GM19043 (cell line): ENCODE measurements at regions not wholly inside any gene's neighbourhood (a gene's known extent, or its start where the extent isn't known, plus 50 kb on each side); places are given as distances from the start of the nearest gene placed in this dataset.

Experiments
- ATAC-seq: cut with Tn5 transposase; IDR thresholded peaks from one replicate; pipeline ENCODE4 v1.9.1; 2021; ENCODE audit warnings: low read depth; ENCODE audit not compliant: unreplicated experiment

DNA sequence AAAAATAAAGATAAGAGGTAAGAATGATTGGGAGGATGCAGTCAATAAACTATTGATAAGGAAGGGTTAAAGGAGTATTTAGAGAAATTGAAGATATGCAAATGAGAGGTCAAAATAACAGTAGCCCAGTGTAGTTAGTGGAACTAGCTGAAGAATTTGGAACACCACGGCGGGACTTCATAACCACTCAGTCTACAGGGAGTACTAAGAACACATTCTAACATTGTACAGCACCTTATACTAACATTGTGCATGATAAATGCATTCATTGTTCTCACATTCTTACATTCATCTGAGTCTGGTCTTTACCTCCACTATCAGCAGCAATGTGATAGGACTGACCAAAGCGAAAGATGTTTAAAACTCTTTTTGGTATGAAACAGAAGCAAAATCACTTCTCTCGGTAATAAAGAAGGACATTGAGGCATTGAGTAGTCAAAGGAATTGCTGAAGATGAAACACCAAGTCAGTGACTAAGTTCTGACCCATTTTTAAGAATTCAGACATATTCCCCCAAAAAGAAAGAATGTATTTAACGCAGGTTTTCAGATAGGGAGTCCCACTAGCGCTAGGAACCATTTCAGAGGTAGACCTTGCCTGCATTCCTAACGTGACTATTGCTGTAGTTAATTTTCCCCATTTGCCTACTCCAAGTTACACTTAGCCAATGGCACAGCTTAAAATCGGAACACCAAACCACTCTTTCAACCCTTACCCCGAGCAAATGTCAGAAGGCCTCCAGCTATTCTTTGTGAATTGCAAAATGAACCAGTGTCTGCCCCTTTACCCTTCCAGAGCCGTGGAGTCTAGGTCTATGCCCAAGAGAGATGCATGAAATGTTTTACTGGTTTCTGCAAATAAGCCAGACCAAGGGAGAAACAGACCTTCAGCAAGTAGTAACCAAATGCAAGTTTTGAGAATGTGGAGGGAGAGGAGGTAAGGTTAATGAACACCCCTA, 108.8 kb upstream of the IRF2BP2 start:
- no peak for ATAC-seq

DNA sequence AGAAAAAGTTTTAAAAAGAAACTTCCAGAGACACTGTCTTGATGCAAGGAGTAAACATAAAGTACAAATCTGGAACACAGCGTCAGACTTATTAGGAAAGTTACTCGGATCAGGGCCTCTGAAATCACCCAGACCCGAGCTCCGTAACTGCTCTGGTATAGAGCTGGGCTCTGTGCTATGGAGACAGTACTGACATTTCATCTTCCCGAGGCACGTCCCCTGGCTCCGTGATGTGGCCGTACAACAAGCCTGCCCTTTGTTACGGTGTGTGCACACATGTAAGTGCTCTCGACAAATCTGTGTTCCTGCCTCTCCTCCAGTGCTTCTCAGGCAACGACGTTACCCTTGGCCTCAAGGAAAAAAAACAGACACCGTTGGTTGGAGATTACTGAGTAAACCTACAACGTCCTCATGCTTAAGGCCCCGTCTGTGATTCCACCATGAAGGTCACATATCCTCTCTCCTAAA, 107.0 kb upstream of the IRF2BP2 start:
- ATAC-seq = no peak

DNA sequence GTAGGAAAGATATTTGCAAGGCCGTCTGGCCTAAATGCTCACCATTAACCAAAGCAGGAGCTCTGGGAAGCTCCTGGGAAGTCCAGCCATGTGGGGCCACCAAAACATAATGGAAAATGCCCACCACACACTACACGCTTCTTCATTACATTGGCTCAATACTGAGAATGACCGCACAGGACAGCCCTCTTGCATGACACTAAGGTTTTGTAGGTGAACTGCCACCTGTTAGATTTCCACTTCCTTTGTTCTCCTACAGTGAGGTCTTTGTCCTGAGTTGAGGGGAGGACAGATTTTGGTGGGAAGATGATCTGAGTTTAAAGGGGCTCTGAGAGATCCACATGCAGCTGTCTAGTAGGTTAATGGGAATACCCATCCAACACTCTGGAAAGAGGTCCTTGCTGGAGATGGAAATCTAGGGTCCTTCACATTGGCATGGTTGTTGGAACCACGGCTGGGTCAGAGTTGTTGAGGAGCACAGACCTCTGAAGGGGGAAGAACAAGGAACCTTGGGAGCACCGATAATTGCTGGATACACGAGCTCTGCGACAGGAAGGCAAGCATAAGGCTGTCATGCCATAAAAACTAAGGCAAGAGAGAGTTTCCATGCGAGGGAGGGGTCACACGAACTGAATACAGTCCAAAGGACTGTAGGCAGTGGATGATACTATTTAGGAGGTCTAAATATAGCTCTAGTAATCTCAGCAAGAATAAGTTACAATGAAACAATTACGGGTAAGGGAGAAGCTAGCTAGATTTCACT, 105.5 kb upstream of the IRF2BP2 start:
- ATAC-seq = no peak

DNA sequence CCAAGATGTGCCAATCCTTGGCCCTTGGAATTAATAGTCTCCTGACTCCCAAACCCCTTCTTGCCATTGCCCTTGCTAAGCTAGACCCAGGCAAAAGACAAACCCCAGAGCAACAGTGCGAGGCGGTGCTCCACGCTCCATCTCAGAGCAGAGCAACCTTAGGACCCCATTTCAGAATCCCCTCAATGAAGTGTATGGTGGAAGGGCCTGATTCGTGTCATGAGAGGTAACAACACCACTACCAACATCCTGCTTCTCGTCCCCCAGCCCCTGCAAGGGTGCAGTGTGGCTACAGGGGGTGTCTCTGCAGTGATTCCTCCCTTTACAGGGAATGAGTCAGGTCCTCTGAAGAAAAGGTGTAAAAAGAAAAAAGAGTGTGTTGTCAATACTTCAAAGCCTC, 103.9 kb upstream of the IRF2BP2 start:
- ATAC-seq = no peak

DNA sequence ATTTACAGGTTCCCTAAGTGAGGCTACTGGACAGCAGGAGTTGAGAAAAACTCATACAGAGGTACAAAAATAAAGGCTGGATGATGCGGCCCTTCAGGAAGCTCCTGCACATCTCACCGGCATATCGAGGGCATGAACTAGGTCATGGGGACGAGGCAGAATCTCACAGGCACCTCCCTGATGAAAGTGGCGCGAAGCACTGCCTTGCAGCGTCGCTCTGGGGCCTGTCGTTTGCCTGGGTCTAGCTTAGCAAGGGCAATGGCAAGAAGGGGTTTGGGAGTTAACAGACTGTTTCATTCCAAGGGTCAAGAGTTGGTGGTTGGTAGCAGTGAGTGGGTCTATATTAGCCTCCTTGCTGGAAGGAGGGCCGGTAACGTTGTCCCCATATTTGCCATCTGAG, 103.5 kb upstream of the IRF2BP2 start:
- no peak for ATAC-seq

DNA sequence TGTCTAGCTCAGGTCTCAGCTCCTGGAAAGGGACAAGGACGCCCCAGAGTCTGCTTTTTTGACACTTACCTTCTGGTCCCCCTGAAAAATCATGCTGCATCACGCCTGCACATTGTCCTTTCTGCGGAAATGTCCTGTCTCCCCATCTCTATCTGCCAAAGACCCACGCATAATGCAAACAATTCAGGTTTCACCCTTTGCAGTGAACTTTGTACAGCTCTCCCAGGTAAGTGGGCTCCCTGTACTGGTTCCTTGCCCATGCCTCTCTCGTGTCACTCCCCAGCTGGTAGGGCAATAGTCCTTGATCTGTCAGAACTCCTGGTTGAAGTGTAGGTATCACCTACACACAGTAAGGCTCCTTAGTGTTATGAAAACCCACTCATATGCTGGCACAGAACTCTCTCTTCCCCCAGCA, 102.9 kb upstream of the IRF2BP2 start:
- no peak for ATAC-seq

DNA sequence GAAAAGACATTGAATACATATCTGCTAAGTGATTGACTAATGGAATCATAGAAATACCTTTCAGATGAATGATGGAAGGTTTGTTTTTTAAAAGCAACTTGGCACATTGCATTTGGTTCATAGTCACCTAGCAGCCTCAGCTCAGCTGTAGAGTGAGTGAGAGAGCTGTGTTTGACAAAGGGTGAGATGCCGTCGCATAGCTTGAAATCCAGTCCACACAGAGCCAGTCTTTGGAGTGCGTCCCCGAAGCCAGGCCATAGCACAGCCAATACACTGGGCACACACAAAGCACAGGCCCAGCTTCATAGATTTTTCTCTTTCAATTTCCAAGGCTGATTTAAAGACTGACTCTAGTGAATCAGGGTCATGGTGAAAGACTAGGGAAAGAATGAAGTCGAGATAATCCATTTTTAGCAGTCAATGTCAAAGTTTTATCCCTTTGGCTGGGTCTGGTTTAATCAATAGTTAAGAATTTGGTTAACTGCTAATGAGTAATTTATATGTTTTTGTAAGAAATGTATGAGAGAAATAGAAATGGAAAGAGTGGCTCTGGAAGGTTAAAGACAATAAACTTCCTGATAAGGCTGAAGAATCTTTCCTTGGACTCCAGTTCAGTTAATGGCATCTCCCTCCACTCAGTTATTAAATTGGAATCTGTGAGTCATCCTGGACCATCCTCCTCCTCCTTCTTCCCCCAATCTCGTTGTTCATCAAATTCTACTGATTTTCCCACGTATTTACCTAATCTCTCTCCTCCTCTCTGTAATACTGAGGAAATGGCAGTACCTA, 101.2 kb upstream of the IRF2BP2 start:
- no peak for ATAC-seq

DNA sequence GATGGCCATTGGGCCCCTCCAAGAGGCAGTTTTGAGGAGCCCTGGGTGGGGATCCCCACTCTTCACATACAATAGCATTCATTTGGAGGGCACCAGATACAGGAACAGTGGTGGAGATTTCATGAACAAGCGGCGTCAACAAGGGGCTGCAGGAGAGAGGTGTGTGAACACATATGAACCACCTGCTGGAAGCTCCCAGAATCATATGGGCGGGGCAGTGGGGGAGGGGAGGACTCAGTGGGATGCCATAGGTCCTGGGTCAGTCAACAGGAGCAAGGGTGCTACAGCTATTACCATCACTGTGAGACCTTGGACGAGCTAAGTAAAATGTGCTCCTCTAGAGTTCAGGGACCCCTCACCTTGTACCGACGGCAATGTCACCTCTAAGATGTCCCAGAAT, 100.4 kb upstream of the IRF2BP2 start:
- ATAC-seq = no peak

DNA sequence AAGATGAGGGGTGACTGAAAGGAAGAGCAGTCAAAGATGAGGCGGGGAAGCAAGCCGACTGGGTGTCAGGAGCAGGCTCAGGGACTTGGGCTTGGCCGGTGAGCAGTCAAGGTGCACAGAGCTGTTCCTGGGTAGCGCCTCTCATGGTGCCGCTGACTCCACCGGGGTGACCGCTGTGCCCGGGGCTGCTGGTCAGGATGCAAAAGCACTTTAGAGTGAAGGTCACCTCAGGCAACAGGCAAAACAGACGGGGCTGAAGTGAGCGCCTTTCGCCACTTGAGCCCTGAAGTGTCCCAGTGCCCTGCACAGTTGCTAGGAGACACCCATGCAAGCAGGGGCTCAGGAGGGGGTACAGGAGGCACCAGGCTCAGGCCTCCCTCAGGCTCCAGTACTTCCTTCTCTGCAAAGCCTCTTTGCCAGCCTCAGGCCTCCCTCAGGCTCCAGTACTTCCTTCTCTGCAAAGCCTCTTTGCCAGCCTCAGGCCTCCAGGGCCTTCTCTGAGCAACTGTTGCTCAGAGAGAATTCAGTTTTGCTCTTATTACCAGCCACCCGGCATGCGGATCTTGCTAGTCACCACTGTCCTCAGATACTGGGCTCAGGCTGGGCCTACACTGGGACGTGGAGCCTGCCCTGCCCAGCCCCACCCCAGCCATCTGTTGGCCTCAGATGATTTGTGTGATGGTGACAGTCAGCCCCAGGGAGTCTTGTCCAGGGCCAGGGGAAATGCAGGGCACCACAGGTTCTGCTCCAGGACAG, 99.7 kb upstream of the IRF2BP2 start:
- no peak for ATAC-seq

DNA sequence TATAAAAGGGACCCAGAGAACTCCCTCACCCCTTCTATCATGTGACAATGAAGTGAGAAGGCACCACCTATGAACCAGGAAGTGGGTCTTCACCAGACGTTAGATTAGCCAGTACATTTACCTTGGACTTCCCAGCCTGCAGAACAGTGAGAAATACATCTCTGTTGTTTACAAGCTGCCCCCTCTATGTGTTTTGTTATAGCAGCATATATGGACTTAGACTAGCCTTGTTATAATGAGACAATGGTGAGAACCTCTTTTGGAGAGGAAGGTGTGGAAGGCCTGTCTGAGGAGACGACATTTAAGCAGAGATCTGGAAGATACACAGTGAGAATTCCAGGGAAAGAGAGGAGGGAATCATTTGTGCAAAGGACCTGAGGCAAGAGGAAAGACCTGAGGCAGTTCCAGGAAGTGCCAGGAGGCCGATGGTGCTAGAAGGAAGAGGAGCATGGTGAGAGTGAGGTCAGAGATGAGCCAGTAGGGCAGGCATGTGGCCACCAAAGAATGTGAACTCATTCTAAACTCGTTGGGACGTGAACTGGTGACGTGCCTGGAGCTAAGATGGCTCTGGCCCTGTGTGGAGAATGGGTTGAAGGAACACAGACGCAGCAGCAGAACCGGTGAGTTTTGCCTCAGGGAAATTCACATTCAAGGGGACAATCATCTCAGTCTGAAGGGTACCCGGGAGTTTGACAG, 98.9 kb upstream of the IRF2BP2 start:
- no peak for ATAC-seq

DNA sequence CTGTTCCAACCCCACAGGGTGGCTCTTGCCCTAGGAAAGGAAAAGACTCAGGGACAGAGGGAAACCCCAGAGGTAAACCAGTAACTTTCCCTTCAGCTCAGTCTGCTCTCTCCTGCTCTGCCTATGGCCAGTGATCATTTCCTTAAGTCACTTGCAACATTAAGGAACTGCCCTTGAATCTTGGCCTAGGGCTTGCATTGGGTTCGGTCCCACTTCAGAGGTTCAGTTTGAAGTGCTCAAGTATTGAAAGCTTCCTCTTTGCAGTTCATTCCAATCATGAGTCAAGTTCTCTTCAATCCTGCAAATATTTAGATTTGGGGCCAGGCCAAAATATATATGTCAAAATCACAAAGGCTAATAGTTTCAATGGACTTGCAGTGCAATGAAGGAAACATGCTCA, 97.7 kb upstream of the IRF2BP2 start:
- no peak for ATAC-seq

DNA sequence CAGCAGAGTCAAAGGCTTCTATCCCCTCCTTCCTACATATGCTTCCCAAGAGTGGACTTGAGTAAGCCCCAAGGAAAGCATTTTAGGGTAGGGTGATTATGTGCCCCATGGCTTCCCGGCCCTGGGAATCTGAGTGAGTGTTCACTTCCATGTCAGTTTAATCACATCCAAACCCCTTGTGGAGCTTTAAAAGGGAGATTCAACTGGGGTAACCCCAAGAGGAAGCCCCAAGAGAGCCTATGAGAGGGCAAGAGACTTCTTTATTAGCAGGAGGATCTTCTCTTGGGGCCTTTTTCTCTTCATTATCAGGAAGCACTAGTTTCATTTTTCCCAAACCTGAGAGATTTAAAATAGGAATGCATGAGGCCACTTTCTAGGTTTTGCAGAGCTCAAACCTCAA, 97.0 kb upstream of the IRF2BP2 start:
- ATAC-seq = no peak

DNA sequence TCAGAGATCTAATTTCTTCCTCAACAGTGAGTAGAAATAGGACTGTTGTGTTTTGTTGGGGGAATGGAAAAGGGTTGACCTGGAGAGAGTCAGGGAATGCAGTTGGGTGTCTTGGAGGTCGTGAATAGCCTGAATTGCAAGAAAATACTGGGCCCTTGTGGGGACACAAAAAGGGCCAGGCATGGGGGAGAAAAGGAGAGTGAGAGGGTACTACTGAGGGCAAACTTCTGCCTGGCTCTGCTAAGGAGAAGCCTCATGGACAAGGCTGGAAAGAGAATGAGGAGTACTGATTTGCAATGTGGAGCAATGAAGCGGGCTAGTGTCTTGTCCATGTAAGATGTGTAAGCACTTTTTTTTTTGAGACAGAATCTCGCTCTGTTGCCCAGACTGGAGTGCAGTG, 96.2 kb upstream of the IRF2BP2 start:
- ATAC-seq = no peak

DNA sequence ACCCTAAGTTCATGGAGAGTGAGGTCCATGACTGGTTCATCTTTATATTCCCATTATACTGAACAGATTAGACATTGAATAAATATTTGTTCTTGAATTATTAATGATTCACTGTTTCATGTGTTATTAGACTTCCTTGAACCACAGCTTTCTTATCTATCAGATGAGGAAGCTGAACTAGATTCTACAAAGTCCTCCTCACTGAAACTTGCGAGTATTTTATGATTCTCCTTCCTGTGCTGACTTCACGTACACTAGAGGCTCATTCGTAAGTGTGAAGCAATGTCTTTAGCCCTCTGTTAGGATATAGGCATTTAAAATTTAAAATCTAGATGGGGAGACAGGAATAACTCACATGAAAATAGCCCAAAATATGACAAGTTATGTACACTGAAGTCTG, 95.6 kb upstream of the IRF2BP2 start:
- no peak for ATAC-seq

DNA sequence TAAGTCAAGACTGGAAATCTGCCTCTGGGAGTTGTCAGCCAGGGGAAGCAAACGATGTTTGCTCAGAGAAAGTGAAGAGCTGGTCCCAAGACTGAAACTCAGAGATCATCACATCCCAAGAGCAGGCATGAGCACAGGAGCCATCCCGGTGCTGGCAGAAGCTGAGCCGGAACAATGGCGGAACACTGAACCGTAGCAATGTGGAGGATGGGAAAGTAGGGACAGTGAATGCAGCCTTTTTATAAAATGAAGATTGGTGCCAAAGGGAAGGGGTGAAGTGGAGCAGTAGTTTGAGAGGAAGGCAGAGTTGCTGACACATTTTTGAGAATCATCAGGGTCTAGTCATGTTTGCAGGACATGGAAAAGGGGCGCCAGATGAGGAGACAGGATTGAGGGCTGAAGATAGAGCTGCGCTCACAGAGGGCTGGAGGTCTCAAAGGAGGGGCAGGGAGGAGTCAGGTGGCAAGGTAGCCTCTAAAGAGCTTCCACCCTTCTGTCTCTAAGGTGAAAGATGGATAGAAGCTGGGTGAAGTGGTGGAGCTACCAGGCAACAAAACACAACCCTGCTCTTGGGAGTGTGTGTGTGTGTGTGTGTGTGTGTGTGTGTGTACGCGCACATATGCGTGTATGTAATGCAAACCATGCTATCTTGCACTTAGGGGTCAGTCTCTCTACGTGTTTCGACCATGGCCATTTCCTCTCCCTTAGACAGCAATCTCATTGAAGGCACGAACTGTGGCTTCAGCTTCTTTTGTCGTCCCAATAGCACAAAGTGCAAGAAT, 94.3 kb upstream of the IRF2BP2 start:
- ATAC-seq = no peak

DNA sequence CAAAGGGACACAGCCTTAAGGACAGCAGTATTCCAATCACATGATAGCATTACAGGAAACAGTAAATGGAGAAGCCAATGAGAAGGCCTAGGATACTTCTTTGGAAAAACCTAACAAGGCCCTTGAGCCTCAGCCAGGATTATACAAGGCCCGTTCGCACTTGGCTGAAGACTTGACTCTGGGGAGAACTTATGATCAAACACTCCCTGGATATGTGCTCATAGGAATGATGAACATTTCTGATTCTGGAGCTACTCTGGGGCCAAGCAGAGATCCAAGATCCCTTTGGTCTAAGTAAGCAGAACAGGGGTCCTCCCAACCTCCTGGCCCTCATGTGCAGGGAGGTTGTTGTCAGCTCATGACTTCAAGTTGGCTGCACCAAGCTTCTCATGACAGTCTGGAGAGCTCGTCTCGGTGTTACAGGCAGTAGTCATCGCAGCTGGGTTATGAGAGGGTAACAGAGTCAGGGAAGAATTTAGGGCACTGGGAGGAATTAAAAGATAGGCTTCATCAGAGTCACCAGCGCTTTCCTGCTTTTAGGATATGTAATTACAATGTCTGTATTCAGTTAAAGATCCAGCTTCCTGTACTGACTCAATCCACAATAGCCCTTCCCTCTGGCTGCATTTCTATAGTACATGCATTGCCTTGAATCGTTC, 92.5 kb upstream of the IRF2BP2 start:
- no peak for ATAC-seq

DNA sequence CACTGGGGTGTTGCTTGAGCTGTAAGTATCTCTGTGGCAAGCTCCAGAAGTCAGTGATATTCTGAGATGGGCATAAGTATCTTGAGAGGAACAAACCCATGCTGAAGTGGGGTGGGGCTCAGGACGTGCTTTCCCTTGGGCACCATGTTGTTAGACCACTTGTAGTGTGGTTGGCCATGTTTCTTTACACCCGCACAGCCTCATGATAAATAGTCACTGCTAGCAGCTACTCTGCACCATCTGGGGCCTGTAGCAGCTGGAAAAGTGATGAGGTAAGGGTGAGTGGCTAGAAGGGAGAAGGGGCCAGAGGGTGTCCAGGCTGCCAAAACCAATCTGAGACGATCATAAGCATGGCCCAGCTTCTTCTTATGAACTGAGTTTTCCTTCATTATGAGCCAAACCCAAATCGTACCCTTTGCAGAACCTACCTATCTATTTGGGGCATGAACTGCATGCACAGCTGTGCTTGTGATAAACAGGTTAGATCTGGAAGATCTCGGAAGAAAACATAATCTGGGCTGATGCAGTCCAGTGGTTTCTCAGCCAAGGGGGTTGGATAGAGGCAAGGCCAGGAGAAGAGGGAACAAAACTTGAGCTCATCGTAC, 91.9 kb upstream of the IRF2BP2 start:
- no peak for ATAC-seq
